ENCODE measurements at regions not wholly inside any gene's neighbourhood (a gene's known extent, or its start where the extent isn't known, plus 50 kb on each side); places are given as distances from the start of the nearest gene placed in this dataset.

- no peaks in the 10 kb centered on the region for H3K27me3 ChIP-seq (ENCODE audit: control insufficient read depth in 4 of 4, insufficient read depth in 4 of 4, low read length in 3 of 4)
- no peaks in the 10 kb centered on the region for H3K9me3 ChIP-seq (ENCODE audit: control insufficient read depth in 4 of 4, low read length in 3 of 4)
- no peak overlapping the region for H3K9ac ChIP-seq (ENCODE audit: low read depth in 1 of 2, low read length in 2 of 2)
- TF ChIP-seq HNF4A (conservative IDR thresholded peaks at IDR 0.05) (no peak), RXRA (IDR thresholded peaks at IDR 0.05) (no peak), JUND (IDR thresholded peaks at IDR 0.05) (no peak), SP1 (IDR thresholded peaks at IDR 0.05) (no peak), ATF3 (IDR thresholded peaks at IDR 0.05) (no peak), NR2F2 (IDR thresholded peaks at IDR 0.05) (no peak)
- WGBS: 87% methylated on average over 3 of the region's 3 CpGs
- no peaks in the 10 kb centered on the region for H3K4me1 ChIP-seq (ENCODE audit: control insufficient read depth in 4 of 4, insufficient read depth in 4 of 4, low read length in 3 of 4)
- no peak for DNase-seq (ENCODE audit: low spot score)
- H3K27ac ChIP-seq (ENCODE audit: low read depth in 1 of 2, low read length in 2 of 2): no peak overlapping the region
- no peak overlapping the region for H3K4me3 ChIP-seq (ENCODE audit: low read depth in 1 of 3, low read length in 3 of 3)
- no peaks in the 10 kb centered on the region for H3K36me3 ChIP-seq (ENCODE audit: control insufficient read depth in 4 of 4, insufficient read depth in 3 of 4, low read depth in 1 of 4, low read length in 3 of 4)
Measured at GRCh38 chr1:105072446-105072845, 1322.7 kb downstream of the AMY1C start.

- 65% methylated on average over 3 of the region's 3 CpGs for WGBS
Measured at GRCh38 chr1:105072850-105073249, 1323.2 kb downstream of the AMY1C start.

GRCh38 chr1:105073660-105074059, 1324.0 kb downstream of the AMY1C start:
- Histone ChIP-seq H3K9ac (ENCODE audit: low read depth in 1 of 2, low read length in 2 of 2) (no peak overlapping the region), H3K4me1 (ENCODE audit: control insufficient read depth in 4 of 4, insufficient read depth in 4 of 4, low read length in 3 of 4) (no peaks in the 10 kb centered on the region), H3K27me3 (ENCODE audit: control insufficient read depth in 4 of 4, insufficient read depth in 4 of 4, low read length in 3 of 4) (no peaks in the 10 kb centered on the region), H3K9me3 (ENCODE audit: control insufficient read depth in 4 of 4, low read length in 3 of 4) (no peaks in the 10 kb centered on the region), H3K27ac (ENCODE audit: low read depth in 1 of 2, low read length in 2 of 2) (no peak overlapping the region), H3K4me3 (ENCODE audit: low read depth in 1 of 3, low read length in 3 of 3) (no peak overlapping the region), H3K36me3 (ENCODE audit: control insufficient read depth in 4 of 4, insufficient read depth in 3 of 4, low read depth in 1 of 4, low read length in 3 of 4) (no peaks in the 10 kb centered on the region)
- no peak for TF ChIP-seq NR2F2 (IDR thresholded peaks at IDR 0.05)
- no peak for TF ChIP-seq GABPA (IDR thresholded peaks at IDR 0.05 in 1 of 2, conservative IDR thresholded peaks at IDR 0.05 in 1 of 2)
- no peak for TF ChIP-seq SP1 (IDR thresholded peaks at IDR 0.05)
- no peak for TF ChIP-seq RAD21 (IDR thresholded peaks at IDR 0.05)
- TF ChIP-seq JUND (IDR thresholded peaks at IDR 0.05): no peak
- TF ChIP-seq FOXA1 (IDR thresholded peaks at IDR 0.05): no peak
- TF ChIP-seq CTCF (IDR thresholded peaks at IDR 0.05; ENCODE audit: low read depth, low read length, missing input control): no peak
- no peak for TF ChIP-seq EGR1 (IDR thresholded peaks at IDR 0.05; ENCODE audit: low read depth in 2 of 2)
- DNase-seq (ENCODE audit: low spot score): no peak

More at GRCh38 chr1:105072850-105073249, 1323.2 kb downstream of the AMY1C start:
- no peaks in the 10 kb centered on the region for H3K9me3 ChIP-seq (ENCODE audit: control insufficient read depth in 4 of 4, low read length in 3 of 4)
- H3K9ac ChIP-seq (ENCODE audit: low read depth in 1 of 2, low read length in 2 of 2): no peak overlapping the region
- H3K27ac ChIP-seq (ENCODE audit: low read depth in 1 of 2, low read length in 2 of 2): no peak overlapping the region
- TF ChIP-seq SP1 (IDR thresholded peaks at IDR 0.05) (no peak), RXRA (IDR thresholded peaks at IDR 0.05) (no peak), NR2F2 (IDR thresholded peaks at IDR 0.05) (no peak), HNF4G (IDR thresholded peaks at IDR 0.05) (no peak), TAF1 (conservative IDR thresholded peaks at IDR 0.05) (no peak), HNF4A (conservative IDR thresholded peaks at IDR 0.05) (no peak), FOXA1 (IDR thresholded peaks at IDR 0.05) (no peak), REST (IDR thresholded peaks at IDR 0.05) (no peak)
- H3K4me3 ChIP-seq (ENCODE audit: low read depth in 1 of 3, low read length in 3 of 3): no peak overlapping the region
- no peak for DNase-seq (ENCODE audit: low spot score)
- H3K4me1 ChIP-seq (ENCODE audit: control insufficient read depth in 4 of 4, insufficient read depth in 4 of 4, low read length in 3 of 4): no peaks in the 10 kb centered on the region
- H3K36me3 ChIP-seq (ENCODE audit: control insufficient read depth in 4 of 4, insufficient read depth in 3 of 4, low read depth in 1 of 4, low read length in 3 of 4): no peaks in the 10 kb centered on the region
- no peaks in the 10 kb centered on the region for H3K27me3 ChIP-seq (ENCODE audit: control insufficient read depth in 4 of 4, insufficient read depth in 4 of 4, low read length in 3 of 4)

All from liver (tissue), 8 donors.